Caki2 (cell line): ENCODE measurements at regions not wholly inside any gene's neighbourhood (a gene's known extent, or its start where the extent isn't known, plus 50 kb on each side); places are given as distances from the start of the nearest gene placed in this dataset.
"Not testable (repeated sequence)": the region's sequence is repeated elsewhere in the genome, so short reads cannot be mapped to it uniquely, and the experiment has no call there.

Experiments
- DNase-seq: peaks from one replicate; pipeline ENCODE4 v3.0.0-alpha.2; 2015; ENCODE audit warnings: low read depth
- in situ Hi-C: cut with HindIII; loops from 2 replicates; pipeline ENCODE4 v1.10.0; 2016; ENCODE audit warnings: low sequenced_read_pairs, low pct_unique_long_range_greater_than_20kb, mixed read lengths

DNA sequence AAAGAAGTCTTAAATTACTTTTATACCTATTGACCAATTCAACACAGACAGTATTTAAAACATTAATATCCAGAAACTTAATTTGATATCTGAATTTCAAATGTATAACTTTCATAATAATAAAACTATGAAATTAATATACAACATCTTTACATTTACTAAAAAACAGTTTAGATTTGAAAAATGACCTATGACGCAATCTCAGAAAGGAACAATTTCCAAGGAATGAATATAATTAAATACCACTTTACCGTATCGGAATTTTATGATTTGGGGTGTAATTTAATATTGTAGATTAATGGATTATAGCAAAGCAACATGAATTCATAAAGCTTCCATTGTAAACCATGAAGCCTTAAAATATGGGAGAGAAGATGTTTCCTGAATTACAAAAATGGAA, 321.5 kb upstream of the TRPM3 start:
- in situ Hi-C loops = no loop called here
- no peak for DNase-seq

DNA sequence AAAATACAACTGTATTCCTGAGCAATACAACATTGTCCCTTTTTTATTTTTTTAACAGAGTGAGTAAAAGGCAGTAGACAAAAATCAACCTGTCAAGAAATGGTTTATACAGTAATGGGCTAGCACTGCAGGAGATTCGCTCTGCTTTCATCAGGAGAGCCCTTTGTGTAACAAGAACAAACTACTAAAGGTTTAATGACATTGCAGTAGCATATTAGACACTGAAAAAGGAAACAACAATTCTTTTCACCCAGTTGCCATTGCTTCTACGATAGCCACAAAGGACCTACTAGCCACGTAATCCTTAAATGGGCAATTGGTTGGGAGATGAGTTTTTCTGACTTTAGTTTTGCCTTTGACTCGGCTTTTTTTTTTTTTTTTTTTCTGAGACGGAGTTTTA, 319.8 kb upstream of the TRPM3 start:
- in situ Hi-C loops = no loop called here
- no peak for DNase-seq

DNA sequence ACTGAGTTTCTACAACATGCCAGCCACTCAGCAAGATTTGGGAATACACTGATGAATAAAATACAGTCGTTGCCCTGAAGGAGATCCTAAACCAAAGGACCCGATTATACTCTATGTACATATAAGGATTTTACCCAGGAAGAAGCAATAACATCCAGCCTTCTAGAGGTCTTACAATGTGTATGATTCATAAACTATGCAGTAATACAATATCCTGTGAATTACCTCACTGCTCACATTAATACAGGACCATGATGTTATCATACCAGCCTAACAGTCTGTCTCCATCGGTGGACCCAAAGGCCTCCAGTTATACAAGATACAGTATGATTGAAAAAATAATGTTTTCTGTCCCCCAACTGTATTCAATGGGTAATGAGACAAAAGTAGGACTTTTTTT, 310.5 kb upstream of the TRPM3 start:
- no peak for DNase-seq
- in situ Hi-C loops = no loop called here

DNA sequence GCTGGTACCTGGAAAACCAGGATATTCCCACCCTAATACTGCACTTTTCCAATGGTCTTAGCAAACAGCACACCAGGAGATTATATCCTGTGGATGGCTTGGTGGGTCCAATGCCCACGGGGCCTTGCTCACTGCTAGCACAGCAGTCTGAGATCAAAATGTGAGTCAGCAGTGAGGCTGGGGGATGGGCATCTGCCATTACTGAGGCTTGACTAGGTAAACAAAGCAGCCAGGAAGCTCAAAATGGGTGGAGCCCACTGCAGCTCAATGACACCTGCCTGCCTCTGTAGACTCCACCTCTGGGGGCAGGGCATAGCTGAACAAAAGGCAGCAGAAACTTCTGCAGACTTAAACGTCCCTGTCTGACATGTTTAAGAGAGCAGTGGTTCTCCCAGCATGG, 285.9 kb upstream of the TRPM3 start:
- DNase-seq = peak; percentile 58
- in situ Hi-C loops = not testable (repeated sequence)

DNA sequence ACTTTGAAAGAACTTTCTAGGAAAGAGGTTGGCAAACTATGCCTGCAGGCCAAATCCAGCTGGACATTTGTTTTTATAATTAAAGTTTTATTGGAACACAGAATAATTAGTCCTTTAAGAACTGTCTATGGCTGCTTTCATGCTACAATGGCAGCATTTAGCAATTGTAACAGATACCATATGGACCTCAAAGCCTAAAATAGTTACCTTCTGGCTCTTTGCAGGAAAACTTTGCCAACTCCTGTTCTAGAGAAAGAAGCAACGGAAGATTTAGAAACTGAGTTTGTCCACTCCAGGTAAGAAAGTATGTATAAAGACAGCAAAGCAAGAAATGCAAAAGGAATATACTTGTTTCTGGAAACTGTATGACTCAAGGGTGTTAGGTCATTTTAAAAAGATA, 281.7 kb upstream of the TRPM3 start:
- DNase-seq = no peak
- in situ Hi-C loops = no loop called here

DNA sequence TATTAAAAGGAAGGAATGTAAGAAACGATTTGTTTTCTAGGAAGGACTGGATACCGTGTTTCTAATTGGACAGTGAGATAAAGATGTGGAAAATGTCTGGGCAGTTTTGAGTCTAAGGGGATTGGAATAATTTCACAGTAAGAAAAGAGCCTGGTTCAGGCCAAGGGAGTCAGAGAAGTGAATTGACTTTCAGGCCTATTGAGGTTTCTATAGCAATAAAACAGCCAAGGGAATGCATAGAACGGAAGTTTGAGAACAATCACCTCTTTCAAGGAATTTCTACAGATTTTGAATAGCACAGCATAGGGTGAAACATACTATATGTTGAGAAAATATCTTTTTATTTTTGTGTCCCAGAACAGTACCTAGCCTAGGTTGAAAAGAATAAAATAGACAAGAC, 271.6 kb upstream of the TRPM3 start:
- no peak for DNase-seq
- in situ Hi-C loops = no loop called here

DNA sequence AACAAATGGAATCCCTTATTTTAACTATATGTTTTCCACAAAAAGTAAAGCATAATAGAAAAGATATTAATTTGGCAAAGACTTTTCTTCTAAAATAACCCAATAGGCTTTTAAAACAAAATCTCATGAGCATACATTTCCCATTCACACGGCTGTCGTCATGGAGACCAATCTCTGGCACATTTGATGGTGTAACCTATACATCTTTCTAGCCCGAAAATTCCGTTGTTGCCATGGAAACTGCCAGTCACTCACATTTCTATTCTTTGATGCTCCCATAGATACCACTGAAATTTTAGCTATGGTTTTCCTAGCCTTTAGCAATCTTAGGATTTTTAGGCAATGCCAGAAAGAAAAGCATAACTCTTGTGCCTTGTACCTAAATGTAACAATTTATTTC, 262.9 kb upstream of the TRPM3 start:
- in situ Hi-C loops = no loop called here
- no peak for DNase-seq

DNA sequence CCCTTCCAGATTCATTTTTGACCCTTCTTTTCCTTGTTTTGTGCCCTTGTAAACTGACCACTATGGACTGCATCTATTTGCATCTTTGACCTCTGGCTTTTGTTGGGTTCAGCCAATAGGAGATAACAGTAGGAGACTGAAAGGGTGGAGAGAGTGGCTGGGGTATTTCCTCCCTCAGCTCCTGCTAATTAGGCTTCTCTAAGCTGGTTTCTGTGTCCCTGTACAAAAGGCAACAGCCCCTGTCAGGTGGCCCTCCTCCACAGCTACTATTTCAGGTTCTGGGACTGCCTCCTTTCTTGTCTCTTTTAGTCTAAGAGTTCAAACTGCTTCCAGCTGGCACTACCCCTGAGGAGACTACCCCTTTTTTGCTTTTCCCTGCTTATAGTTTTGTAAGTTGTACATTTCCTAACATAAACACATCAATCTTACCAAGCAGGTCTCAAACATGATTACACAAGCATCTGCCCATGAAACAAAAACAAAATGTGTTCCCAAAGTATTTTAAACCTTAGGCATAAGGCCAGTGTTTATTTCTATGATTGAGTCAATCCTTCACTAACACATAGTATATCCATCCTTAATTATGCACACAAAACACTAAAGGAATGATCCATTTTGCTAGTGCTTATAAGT, 262.0 kb upstream of the TRPM3 start:
- DNase-seq = no peak
- in situ Hi-C loops = no loop called here

DNA sequence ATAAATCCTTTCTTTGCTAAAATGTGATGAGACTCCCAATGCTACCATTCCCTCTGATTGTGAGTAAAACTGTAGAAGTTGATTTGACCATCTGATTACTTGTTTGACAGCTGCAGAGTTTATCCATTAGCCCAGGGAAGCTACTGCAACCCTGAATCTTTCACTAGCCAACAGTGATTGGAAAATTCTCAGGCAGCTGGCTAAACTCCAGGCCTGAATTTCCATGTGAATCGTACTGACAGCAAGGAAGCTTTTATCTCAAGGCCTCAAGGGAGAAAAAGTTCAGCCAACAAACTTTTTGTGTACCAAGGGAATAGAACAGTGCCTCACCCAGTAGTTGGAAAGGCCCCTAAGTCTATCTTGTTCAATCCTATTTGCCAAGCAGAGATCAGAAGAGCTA, 246.7 kb upstream of the TRPM3 start:
- in situ Hi-C loops = no loop called here
- DNase-seq = no peak

DNA sequence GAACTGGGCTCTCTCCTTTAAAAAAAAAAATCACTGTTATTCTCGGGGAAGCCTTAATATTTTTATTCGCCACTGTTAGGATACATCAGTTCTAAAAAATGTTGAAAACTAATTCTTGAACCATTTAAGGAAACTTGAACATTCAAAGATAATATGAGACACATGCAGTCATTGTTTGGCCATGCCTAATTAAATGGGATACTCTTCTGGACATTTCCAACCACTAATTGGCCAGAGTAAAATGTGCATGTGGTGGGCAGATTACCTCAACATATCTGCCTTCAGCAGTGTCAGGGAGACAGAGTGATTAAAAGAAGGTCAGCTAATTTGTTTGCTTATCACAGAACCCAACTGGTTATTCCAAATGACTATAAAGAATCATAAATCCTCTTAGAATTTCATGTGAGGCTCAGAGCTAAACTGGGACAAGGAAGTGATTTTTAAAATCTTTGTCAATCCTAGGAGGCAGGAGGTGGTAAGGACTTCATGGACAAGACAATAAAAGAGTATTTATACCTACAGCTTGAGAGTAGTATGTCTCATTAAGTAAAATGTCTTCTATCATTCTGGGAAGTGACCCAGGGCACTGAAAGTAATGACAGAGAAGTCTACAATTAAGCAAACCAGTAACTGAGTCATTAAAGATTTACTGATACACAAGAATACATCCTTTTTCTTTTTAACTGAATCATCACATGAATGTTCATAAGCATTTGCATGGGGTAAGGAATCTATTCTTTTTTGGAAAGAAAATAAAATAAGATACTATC, 242.9 kb upstream of the TRPM3 start:
- in situ Hi-C loops = no loop called here
- no peak for DNase-seq

DNA sequence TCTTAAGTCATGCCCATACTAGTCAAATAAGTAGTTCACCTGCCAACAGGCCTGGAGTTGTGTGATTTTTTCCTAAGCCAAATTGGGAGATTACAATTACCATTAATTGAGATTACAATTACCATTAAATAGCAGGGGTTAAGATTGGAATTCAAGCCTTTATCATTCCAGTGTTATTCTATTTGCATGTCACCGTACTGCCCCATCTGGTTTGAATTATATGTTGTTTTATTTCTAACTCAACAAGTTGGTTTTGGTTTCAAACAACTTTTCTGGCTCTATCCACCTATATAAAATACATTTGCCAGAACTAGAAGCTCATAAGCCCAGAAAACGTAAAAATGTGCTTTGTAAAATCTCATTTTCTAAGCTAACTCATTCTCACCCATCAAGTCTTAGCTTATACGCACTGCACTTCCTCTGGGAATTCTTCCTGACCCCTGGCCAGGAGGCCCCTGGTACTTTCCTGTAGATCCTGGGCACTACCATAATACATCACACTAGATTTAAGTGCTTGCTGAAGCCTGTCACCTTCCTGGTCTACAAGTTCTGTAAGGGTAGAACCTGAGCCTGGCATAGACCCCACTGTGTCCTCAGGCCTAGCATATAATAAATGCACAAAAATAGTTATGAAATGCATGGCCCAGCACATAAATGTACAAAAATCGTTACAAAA, 242.0 kb upstream of the TRPM3 start:
- no peak for DNase-seq
- in situ Hi-C loops = no loop called here

DNA sequence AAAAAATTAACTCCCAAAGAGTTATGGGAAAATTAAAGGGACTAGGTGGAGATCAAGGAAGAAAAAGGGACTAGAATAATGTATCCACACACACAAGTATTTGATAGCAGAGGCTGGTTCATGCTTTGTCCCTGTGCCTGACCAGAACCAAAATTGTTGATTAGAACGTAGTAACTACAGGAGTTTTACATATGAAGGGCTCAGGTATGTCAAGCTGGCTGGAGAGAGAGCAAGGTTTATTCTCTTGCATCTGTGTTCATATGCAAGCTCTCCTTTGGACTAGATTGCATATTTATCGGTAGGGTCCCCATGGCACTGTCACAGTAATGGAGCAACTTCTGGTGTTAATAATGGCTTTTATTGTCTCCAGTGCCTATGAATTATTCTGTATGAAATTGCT, 239.9 kb upstream of the TRPM3 start:
- in situ Hi-C loops = no loop called here
- no peak for DNase-seq

DNA sequence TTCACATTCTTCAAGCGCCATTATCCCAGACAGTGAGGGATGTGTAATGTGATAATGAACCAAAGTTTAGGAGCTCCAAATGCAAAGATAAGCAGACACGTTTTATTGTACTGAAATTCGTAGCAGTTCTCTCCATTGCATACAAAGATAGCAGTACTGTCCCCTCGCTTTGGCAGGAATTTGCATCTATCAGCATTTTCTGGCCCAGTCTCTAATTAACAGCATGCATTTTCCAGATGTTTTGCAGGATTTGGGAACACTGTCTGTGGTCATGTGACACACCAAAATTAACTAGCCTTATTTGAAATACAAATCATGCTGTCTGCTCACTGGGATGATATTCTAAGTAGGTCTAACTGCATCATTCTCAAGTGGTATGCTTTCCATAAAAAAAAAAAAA, 235.9 kb upstream of the TRPM3 start:
- in situ Hi-C loops = no loop called here
- DNase-seq = no peak

DNA sequence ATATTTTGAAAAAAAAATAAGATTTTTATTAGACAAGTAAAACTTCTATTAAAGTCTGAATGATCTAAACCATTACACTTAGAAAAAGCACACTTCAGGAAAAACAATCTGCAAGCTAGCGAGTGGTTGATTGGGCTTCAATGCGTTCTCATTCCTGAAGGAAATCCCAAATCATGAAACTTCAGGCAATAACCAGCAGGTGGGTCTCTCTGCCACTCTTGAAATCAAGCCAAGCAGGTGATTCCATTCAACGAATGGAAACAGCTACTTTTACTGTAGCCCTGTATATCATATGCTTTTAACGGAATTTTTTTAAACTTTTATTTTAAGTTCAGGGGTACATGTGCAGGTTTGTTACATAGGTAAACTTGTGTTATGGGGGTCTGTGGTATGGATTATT, 234.5 kb upstream of the TRPM3 start:
- DNase-seq = no peak
- in situ Hi-C loops = no loop called here

DNA sequence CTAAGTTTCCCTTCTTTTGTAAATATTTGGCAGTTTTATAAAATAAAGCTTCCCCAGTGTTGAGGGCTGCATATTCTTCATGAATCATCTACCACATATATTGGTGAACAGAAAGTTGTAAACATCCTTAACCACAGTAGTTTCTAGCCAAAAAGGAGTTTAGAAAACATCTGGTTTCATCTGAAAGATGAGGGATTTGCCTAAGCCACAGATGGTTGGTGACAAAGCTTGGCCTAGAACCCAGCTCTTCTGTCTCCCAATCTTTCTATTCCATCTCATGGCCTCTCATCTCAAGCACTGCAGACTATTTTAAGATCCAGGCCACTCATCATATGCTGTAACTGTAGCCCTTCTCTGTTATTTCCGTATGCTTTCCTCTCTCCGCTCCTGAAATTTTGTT, 232.3 kb upstream of the TRPM3 start:
- no peak for DNase-seq
- in situ Hi-C loops = no loop called here

DNA sequence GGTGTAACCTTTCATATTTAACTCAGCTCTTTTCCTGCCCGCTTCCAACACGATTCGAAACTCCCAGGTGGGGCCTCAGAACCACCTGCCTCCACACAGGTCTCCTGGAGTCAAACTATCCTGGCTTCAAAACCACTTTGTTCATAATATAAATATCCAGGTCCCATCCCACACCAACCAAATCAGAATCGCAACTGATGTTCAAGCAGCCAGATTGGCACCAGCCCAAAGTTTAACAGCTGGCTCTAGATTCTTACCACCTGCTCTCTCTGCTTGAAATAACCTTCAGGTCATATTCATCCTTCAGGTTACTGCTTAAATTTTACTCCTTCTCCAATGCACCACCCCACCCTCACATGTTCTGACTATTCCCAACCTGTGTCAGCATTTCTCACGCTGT, 231.4 kb upstream of the TRPM3 start:
- in situ Hi-C loops = no loop called here
- no peak for DNase-seq

DNA sequence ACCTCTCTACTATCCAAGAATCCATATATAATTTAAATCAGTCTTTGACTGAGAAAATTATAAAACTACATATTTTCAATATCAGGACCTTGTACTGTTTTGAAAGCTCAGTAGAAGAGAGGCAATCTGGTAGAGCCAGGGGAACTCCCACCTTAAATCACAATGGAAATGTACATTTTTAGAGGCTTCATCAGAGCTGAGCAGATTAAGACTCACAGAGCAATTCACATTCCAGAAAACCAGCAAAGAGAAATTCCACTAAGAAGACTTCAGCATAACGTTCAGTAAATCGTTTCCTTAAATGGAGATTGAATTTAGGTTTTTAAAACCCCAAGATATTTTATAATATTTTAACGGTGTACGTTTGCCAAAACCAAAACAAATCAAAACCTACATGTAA, 227.8 kb upstream of the TRPM3 start:
- in situ Hi-C loops = no loop called here
- no peak for DNase-seq

DNA sequence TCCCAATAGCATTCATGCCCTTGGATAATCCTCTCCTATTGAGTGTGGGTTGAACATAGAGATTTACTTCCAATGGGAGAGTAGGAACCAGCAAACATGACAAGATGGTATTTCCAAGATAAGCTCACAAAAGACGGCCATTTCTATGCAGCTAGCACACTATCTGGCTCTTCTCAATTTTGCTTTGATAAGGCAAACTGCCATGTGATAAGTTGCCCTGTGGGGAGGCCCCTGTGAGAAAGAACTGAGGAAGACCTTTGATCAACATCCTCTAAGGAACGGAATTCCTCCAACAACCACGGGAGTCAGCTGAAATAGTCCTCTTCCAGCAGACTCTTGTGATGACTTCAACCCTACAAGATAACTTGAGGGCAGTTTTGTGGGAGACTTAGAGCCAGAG, 211.9 kb upstream of the TRPM3 start:
- no peak for DNase-seq
- in situ Hi-C loops = no loop called here

DNA sequence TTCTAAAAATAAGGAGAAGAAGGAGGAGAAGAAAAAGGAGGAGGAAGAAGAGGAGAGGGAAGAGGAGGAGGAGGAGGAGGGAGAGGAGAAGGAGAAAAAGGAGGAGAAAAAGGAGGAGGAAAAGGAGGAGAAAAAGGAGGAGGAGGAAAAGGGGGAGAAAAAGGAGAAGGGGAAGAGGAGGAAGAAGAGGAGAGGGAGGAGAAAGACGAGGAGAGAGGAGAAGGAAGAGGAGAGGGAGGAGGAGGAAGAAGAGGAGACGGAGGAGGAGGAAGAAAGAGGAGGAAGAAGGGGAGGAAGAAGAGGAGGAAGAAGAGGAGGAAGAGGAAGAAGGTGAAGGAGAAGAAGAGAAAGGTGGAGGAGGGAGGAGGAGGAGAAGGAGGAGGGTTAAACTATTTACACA, 210.2 kb upstream of the TRPM3 start:
- DNase-seq = no peak
- in situ Hi-C loops = no loop called here

DNA sequence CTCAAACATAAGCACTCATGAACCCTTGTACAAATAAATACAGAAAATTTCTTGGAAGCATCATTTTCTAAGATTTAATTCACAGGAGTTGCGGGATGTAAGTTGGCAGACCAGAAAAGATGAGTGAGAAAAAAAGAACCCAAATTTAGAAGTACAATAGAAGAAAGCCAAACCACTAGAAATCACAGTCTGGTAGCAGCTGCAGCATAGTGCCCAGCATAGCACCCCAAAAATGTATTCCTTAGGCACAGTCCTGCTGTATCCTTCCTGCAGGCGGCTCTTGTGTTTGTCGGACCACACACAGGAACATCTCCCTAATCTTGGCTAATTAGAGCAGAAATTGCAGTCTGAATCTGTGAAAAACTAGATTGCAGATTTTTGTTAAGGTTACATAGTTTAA, 208.5 kb upstream of the TRPM3 start:
- no peak for DNase-seq
- in situ Hi-C loops = no loop called here
